22Rv1 (cell line): ENCODE measurements at regions not wholly inside any gene's neighbourhood (a gene's known extent, or its start where the extent isn't known, plus 50 kb on each side); places are given as distances from the start of the nearest gene placed in this dataset.

Experiments
- CTCF ChIP-seq: fragments of 450-650 bp; IDR thresholded peaks from 2 replicates; pipeline ENCODE4 v1.5.1; 2017; ENCODE audit warnings: mild to moderate bottlenecking
- ZFX ChIP-seq: fragments of 450-650 bp; IDR thresholded peaks from 2 replicates; pipeline ENCODE4 v1.6.1; 2017; ENCODE audit warnings: antibody characterized with exemption, borderline replicate concordance

- TF ChIP-seq CTCF (no peak), ZFX (no peak)
These were observed 57.1 kb upstream of the ADGRG2 start for GRCh38 chrX:19179389-19179788.
